Stimulated activated CD4-positive, alpha-beta T cell treated with anti-CD3 and anti-CD28 coated beads, Interleukin-4, amount 100 ng/mL, for 1 hour (primary cell): ENCODE measurements at regions not wholly inside any gene's neighbourhood (a gene's known extent, or its start where the extent isn't known, plus 50 kb on each side); places are given as distances from the start of the nearest gene placed in this dataset.
"Not testable (repeated sequence)": the region's sequence is repeated elsewhere in the genome, so short reads cannot be mapped to it uniquely, and the experiment has no call there.

Experiments used
- DNase-seq: peaks from one replicate; pipeline ENCODE4 v3.0.0-alpha.2; 2020

GRCh38 chr2:160816916-160817499 is 323.4 kb upstream of the RBMS1 start:
- DNase-seq, result no peak

- DNase-seq, result no peak
Measured at GRCh38 chr2:160820691-160821090, 327.1 kb upstream of the RBMS1 start.

- DNase-seq, result no peak
Measured at GRCh38 chr2:160822006-160822405, 328.4 kb upstream of the RBMS1 start.

GRCh38 chr2:160825433-160825832 is 331.8 kb upstream of the RBMS1 start:
- no peak for DNase-seq

DNA sequence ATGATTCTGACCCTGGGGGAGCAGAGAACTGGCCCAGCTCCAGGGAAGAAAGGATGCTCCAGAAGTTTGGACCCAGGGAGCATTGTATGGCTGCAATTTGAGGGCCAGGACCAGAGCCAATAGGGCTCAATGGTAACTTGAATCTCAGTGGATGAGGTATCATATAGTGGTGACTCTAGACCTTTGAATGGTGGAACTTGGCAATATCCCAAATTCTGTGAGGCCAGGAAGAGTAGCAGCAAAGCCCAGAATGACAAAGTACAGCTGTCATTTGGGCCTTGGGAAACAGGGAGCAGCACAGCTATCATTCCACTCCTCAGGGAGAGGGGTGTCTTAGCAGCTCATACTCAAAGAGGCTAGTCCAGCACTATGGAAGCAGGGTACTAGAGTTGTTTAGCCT is 332.9 kb upstream of the RBMS1 start:
- DNase-seq, result no peak

DNA sequence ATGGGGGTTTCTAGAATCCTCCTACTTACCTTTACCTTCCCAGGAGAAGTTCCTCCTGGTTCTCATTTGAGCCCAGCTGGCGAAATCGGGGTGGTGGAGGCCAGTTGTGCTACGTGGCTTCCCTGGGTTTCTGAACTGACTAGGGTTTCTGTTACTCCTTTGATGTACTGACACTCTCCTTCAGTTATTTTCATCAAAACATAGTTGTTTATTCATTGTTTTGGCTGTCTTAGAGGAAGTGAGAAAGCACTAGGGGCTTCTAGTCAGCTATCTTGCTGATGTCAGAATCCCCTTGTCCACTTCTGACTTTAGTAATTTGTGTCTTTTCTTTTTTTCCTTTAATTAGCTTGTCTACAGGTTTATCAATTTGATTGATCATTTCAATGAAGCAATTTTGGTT is 332.2 kb upstream of the TANK start:
- DNase-seq, result no peak

DNA sequence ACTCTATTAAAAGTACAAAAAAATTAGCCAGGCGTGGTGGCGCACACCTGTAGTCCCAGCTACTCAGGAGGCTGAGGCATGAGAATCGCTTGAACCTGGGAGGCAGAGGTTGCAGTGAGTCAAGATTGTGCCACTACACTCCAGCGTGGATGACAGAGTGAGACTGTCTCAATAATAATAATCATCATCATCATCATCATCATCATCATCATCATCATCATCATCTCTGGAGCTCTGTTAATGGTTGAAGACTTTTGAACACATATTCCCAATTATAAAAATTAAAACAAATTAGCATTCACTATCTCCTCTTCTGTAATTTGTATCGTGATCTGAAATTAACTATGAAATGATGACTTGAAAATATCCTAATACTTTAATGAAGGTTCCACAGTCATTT is 327.8 kb upstream of the TANK start:
- not testable (repeated sequence) for DNase-seq

DNA sequence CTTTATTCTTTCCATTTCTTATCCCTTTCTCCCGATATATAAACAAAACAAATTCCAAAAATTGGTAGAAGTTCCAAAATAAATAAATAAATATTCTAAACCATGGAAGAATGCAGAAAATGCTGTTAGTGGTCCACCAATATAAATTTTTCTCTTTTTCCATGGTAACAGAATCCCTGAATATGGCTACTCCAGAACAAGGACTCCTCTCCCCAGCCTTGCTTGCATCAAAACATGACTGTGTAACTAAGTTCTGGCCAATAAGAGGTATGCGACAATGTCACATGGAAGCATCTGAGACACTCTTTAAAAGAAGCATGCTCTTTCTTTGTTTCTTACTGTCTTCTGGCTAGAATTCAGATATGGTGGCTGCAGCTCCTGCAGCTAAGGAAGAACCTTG is 325.1 kb upstream of the TANK start:
- no peak for DNase-seq

DNA sequence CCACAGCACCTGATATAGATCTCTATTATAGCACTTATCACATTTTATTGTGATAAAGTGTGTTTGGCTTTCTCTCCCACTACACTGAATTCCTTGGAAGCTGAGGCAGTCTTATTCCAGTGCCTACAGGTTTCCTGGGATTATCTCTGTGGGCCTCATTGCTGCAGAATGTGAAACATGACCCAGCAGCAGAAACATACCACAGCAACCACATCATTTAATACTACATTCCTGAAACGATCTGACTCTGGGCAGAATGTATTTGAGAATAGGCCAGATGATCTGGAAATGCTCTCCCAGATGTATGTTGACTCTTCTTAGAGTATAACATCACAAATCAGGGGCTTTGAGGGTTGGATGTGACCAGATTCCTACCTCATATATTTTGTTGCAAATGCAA is 323.5 kb upstream of the TANK start:
- DNase-seq, result no peak

- no peak for DNase-seq
Measured at GRCh38 chr2:160837416-160837815, 322.8 kb upstream of the TANK start.

- no peak for DNase-seq
Measured at GRCh38 chr2:160838147-160838546, 322.1 kb upstream of the TANK start.

DNA sequence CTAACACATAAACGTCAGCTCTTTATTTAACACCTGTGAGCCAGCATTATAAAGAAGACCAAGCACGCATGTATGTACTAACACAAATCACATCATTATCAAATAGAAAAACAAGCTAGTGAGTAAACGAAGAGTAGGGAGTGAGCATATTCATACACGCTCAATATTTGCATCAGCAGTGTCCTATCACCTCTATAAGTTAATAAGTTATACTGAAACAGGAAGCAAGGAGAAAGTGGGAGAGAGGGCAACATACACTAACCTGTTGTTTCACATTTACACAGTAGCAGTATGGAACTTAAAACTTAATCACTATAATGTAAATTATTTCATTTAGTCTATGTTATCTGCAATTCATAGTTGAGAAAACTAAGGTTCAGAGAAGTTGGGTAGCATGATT is 321.5 kb upstream of the TANK start:
- no peak for DNase-seq

- no peak for DNase-seq
Measured at GRCh38 chr2:160842286-160842685, 317.9 kb upstream of the TANK start.

- DNase-seq, result no peak
Measured at GRCh38 chr2:160859096-160859495, 301.1 kb upstream of the TANK start.

DNA sequence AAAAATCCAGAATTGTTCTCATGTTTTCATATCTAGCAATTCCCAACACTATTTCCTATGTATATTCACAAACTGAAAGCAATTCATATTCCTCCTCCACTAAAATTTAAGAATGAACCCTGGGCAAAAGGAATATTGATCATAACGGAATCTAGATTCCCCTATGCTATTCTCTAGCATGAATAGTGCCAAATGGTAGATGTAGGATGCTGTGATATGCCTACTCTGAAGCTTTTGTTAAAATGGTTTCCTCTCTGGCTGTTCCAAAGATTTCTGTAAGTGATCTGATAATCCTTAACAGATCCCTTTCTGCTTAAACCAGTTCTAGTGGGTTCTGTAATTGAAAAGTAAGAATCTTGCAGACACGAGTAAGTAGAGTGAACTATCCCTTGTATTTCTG is 298.0 kb upstream of the TANK start:
- DNase-seq, result no peak

GRCh38 chr2:160868891-160869290 is 291.3 kb upstream of the TANK start:
- DNase-seq, result no peak

DNA sequence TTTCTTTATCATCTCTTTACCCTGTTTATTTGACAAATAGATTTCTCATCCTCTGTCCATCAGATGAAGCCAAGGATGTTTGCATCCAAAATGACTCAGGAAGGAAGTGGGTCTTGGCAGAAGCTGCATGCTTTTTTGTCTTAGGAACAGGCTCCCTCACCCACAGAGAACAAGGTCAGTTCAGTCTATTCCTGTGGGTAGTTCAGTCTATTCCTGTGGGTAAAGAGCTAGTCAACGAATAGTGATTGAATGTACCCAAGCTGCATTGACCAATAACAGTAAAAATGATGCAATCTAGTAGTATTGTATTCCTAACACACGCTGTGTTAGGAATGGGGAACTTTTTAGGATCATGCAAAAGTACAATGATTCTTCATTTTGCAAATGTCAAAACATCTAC is 290.8 kb upstream of the TANK start:
- no peak for DNase-seq

- no peak for DNase-seq
Measured at GRCh38 chr2:160870729-160871465, 289.3 kb upstream of the TANK start.

DNA sequence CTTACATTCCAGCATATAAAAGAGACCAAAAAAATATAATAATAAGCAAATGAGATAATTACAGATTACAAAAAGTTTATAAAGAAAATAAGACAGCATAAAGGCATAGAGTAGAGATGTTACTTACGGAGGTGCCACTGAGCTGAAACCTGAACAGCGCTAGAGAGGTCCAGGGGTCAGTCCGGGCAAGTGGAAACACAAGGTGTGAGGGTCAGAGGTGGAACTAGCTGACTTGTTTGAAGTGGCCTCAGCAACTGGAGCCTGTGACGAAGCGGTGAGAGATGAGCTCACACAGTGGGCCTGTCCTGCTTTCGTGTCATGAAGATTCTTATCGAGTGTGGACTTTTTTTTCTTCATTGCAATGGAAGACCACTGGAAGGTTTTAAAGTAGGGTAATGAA is 288.3 kb upstream of the TANK start:
- DNase-seq, result no peak

DNA sequence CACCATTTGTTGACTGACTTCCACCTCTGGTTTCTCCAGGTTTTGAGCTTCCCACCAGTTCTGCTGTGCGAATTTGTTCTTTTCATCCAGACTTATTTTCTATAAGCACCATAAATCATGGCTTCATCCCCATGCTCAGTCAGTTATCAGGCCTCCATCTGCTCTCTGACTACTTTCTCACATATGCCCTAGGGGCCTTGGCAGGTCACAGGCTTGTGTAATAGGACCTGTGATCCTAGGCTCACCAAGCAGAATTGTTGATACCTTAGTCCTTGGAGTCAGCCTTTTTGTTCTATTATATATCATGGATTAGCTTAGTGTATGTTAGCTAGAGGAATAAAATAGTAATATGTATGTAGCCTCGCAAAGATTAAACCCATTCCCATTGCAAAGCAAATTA is 284.2 kb upstream of the TANK start:
- no peak for DNase-seq

DNA sequence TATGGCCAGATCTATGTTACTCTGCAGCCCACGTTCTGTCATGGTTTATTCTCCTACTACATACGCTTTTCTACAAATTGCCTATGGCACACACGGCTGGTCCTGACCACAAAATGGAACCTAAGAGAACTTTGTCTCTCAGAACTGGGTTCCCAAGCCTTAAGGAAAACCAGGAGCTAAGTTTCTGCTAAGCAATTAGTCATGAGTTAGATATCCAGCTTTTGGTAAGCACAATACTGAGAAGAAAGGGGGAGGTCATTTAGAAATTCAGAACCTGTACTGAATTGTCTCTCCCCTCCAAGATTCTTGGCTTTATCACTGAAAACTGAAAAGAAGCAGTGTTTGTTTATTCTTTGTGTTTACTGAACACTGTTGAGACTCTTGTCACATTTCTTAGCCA is 283.5 kb upstream of the TANK start:
- no peak for DNase-seq

- no peak for DNase-seq
Measured at GRCh38 chr2:160878618-160879017, 281.6 kb upstream of the TANK start.

DNA sequence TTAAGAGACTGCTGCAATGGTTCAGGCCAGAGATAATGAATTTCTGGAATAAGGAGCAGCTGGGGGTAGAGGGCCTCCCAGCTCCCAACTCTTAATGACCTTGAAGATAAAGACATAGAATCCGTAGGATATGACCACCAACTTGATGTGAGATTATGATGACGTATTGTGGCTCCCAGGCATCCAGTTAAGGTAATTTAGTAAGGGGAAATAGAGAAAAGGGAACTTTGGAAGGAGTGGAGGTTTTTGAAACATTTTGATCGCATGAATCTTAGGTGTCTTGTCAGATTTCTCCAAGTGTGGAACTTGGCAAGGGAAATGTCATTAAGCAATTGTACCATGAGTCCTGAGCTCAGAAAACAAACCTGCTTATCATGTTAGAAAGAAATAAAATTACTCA is 277.3 kb upstream of the TANK start:
- DNase-seq, result no peak

- DNase-seq, result no peak
Measured at GRCh38 chr2:160884056-160884455, 276.2 kb upstream of the TANK start.
